ENCODE measurements at regions not wholly inside any gene's neighbourhood (a gene's known extent, or its start where the extent isn't known, plus 50 kb on each side); places are given as distances from the start of the nearest gene placed in this dataset.

DNA sequence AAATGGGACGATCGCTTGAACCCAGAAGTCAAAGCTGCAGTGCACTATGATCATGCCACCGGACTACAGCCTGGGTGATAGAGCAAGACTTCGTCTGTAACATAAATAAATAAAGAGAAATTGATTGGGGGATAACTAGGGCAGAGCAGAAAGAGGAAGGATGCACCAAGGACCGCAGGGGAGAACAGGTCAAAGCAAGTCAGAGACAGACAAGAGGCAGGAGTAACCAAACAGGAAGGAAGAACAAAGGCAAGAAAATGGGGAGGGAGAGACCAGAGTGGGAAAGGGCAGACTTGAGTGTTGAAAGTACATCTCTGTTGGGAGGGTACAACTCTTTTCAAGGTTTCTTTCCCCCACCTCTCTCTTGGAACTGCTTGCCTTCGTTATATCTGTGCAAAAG is 50.8 kb upstream of the ELK3 start:
- H4K8ac ChIP-seq (ENCODE audit: low read depth in 2 of 2, low read length in 2 of 2) = no peak overlapping the region
- peaks cover 2% of the 10 kb centered on the region; the same call in 1 of the 2 replicates for H3K4me1 ChIP-seq (ENCODE audit: control insufficient read depth, insufficient read depth, low read length)
- intact Hi-C loops (cut with micrococcal nuclease) = no loop called here
- H3K4ac ChIP-seq (ENCODE audit: low read depth, low read length) = no peak overlapping the region
- H2BK20ac ChIP-seq (ENCODE audit: low read depth, low read length) = no peak overlapping the region
- H2AK5ac ChIP-seq (ENCODE audit: low read depth, low read length) = no peak overlapping the region
- H3K79me1 ChIP-seq (ENCODE audit: low read depth in 1 of 2, low read length in 2 of 2) = no peaks in the 10 kb centered on the region
- TF ChIP-seq SMC3 (IDR thresholded peaks at IDR 0.05; ENCODE audit: low read depth, low read length) (no peak), CEBPB (IDR thresholded peaks at IDR 0.05; ENCODE audit: low read depth, low read length) (no peak), POLR2A (IDR thresholded peaks at IDR 0.05; ENCODE audit: low read depth, low read length) (no peak), MAFK (IDR thresholded peaks at IDR 0.05; ENCODE audit: low read depth, low read length) (no peak), CHD1 (IDR thresholded peaks at IDR 0.05; ENCODE audit: low read depth, low read length) (no peak)
- no peak overlapping the region for H3K18ac ChIP-seq (ENCODE audit: low read depth, low read length)
- H4K5ac ChIP-seq (ENCODE audit: low read depth, low read length) = no peak overlapping the region; the same call in 1 of the 2 replicates
- H3K56ac ChIP-seq (ENCODE audit: extremely low read depth, insufficient read depth, low read length) = no peak overlapping the region
- H3K27me3 ChIP-seq (ENCODE audit: control insufficient read depth, insufficient read depth, low read length) = no peaks in the 10 kb centered on the region
- no peak overlapping the region for H3K4me2 ChIP-seq (ENCODE audit: low read depth, low read length)
- no peak overlapping the region for H3K9ac ChIP-seq (ENCODE audit: low read depth, low read length)
- no peak overlapping the region for H2AK9ac ChIP-seq (replicated peaks; ENCODE audit: low read depth, low read length, poor library complexity)
- no peak overlapping the region for H3K14ac ChIP-seq (replicated peaks; ENCODE audit: low read depth, low read length)
- CTCF ChIA-PET = no interaction called here
- BruUV-seq (replicated peaks) = no TSS peak
- 56% methylated on average over 5 of the region's 6 CpGs; no CpG with 5 or more reads in 1 of the 2 experiments for WGBS, 2 experiments (ENCODE audit: extremely low coverage in 2 of 2, insufficient read length in 1 of 2)
- H3K9me3 ChIP-seq (ENCODE audit: control insufficient read depth, insufficient read depth, low read length) = no peaks in the 10 kb centered on the region
- ATAC-seq (ENCODE audit: low read depth) (no peak), DNase-seq (no peak)
- no peak overlapping the region for H3K23ac ChIP-seq (ENCODE audit: low read depth, low read length)
- no peaks in the 10 kb centered on the region for H3K36me3 ChIP-seq (ENCODE audit: control insufficient read depth, insufficient read depth, low read length)
- in situ Hi-C loops (cut with MboI; ENCODE audit: low sequenced_read_pairs) = no loop called here
- no peak overlapping the region for H2AFZ ChIP-seq (replicated peaks; ENCODE audit: low read length, poor library complexity)
- no peak overlapping the region for H4K91ac ChIP-seq (ENCODE audit: insufficient read depth, low read depth, low read length)
- no peak overlapping the region for H2BK5ac ChIP-seq (ENCODE audit: low read depth, low read length, poor library complexity, severe bottlenecking)
- POLR2A ChIA-PET (ENCODE audit: unreplicated experiment) = no interaction called here
- no peak overlapping the region for H3K27ac ChIP-seq (ENCODE audit: insufficient read depth, low read length)
- no peaks in the 10 kb centered on the region for H3K9me1 ChIP-seq (ENCODE audit: insufficient read depth, low read length)
- dilution Hi-C loops (cut with HindIII; ENCODE audit: low sequenced_read_pairs, unreplicated experiment) = no loop called here
- no peak overlapping the region for H2BK15ac ChIP-seq (ENCODE audit: low read depth, low read length)
- H3K4me3 ChIP-seq (ENCODE audit: insufficient read depth, low read depth, low read length) = no peak overlapping the region
- H4K20me1 ChIP-seq (ENCODE audit: insufficient read depth, low read length) = no peaks in the 10 kb centered on the region
- no peak overlapping the region for H2BK120ac ChIP-seq (ENCODE audit: low read depth, low read length)

All from IMR-90 (cell line).